ENCODE measurements at regions not wholly inside any gene's neighbourhood (a gene's known extent, or its start where the extent isn't known, plus 50 kb on each side); places are given as distances from the start of the nearest gene placed in this dataset.

- TF ChIP-seq CTCF (IDR thresholded peaks at IDR 0.05; ENCODE audit: borderline replicate concordance, extremely low read depth, low read length, poor library complexity, severe bottlenecking) (no peak), EZH2 (IDR thresholded peaks at IDR 0.05; ENCODE audit: borderline replicate concordance, low read depth, low read length, severe bottlenecking) (no peak)
These were observed 345.0 kb downstream of the GABRB2 start for GRCh38 chr5:161201558-161201957.

Measured in DND-41 (cell line).